ENCODE measurements at regions not wholly inside any gene's neighbourhood (a gene's known extent, or its start where the extent isn't known, plus 50 kb on each side); places are given as distances from the start of the nearest gene placed in this dataset.
"Not testable (repeated sequence)": the region's sequence is repeated elsewhere in the genome, so short reads cannot be mapped to it uniquely, and the experiment has no call there.

GRCh38 chr6:102732898-102733297 lies 1339.4 kb downstream of the GRIK2 start:
- WGBS, 2 donors, result 58 to 72% methylated on average over 3 of the region's 3 CpGs
- Histone ChIP-seq H3K27me3 (no peaks in the 10 kb centered on the region), H3K4me1 (no peaks in the 10 kb centered on the region), H3K4me3 (no peak overlapping the region), H3K27ac (no peak overlapping the region), H3K36me3 (ENCODE audit: low read depth, missing control alignments) (no peaks in the 10 kb centered on the region), H3K9me3 (no peaks in the 10 kb centered on the region)
- no peak for TF ChIP-seq POLR2A (IDR thresholded peaks at IDR 0.05)
- DNase-seq, result no peak
- intact Hi-C loops (cut with DNase I; ENCODE audit: low total_unique reads), result no loop called here

- intact Hi-C loops (cut with DNase I; ENCODE audit: low total_unique reads); H3K4me1 ChIP-seq; H3K27me3 ChIP-seq; H3K4me3 ChIP-seq; H3K27ac ChIP-seq; DNase-seq; H3K36me3 ChIP-seq (ENCODE audit: low read depth, missing control alignments); H3K9me3 ChIP-seq: not testable (repeated sequence)
- WGBS, 2 donors, result 95 to 98% methylated on average over 24 of the region's 24 CpGs
These were observed 1328.6 kb downstream of the GRIK2 start for GRCh38 chr6:102722086-102722485.

GRCh38 chr6:102717737-102718456 lies 1324.4 kb downstream of the GRIK2 start:
- DNase-seq, result no peak
- H3K27ac ChIP-seq, result no peak overlapping the region
- H3K27me3 ChIP-seq, result no peaks in the 10 kb centered on the region
- H3K9me3 ChIP-seq, result no peaks in the 10 kb centered on the region
- H3K36me3 ChIP-seq (ENCODE audit: low read depth, missing control alignments), result no peaks in the 10 kb centered on the region
- WGBS, 2 donors, result 58 to 62% methylated on average over 5 of the region's 5 CpGs
- H3K4me1 ChIP-seq, result no peaks in the 10 kb centered on the region
- intact Hi-C loops (cut with DNase I; ENCODE audit: low total_unique reads), result no loop called here
- no peak overlapping the region for H3K4me3 ChIP-seq
- no peak for TF ChIP-seq POLR2A (IDR thresholded peaks at IDR 0.05)
- no peak for TF ChIP-seq CTCF (IDR thresholded peaks at IDR 0.05)

GRCh38 chr6:102717252-102717651 lies 1323.7 kb downstream of the GRIK2 start:
- Histone ChIP-seq H3K4me1 (no peaks in the 10 kb centered on the region), H3K36me3 (ENCODE audit: low read depth, missing control alignments) (no peaks in the 10 kb centered on the region), H3K4me3 (no peak overlapping the region), H3K9me3 (no peaks in the 10 kb centered on the region), H3K27me3 (no peaks in the 10 kb centered on the region), H3K27ac (no peak overlapping the region)
- intact Hi-C loops (cut with DNase I; ENCODE audit: low total_unique reads), result no loop called here
- DNase-seq, result no peak
- TF ChIP-seq POLR2A (IDR thresholded peaks at IDR 0.05) (no peak), CTCF (IDR thresholded peaks at IDR 0.05) (no peak)
- 92 to 94% methylated on average over 2 of the region's 2 CpGs for WGBS, 2 donors

- no peak for TF ChIP-seq CTCF (IDR thresholded peaks at IDR 0.05)
- no peak for TF ChIP-seq POLR2A (IDR thresholded peaks at IDR 0.05)
- no peaks in the 10 kb centered on the region for H3K36me3 ChIP-seq (ENCODE audit: low read depth, missing control alignments)
- intact Hi-C loops (cut with DNase I; ENCODE audit: low total_unique reads), result no loop called here
- WGBS, 2 donors, result 97 to 100% methylated on average over 3 to 8 of the region's 8 CpGs
- no peak for DNase-seq
- no peak overlapping the region for H3K27ac ChIP-seq
- H3K9me3 ChIP-seq, result no peaks in the 10 kb centered on the region
- no peaks in the 10 kb centered on the region for H3K27me3 ChIP-seq
- H3K4me3 ChIP-seq, result no peak overlapping the region
- no peaks in the 10 kb centered on the region for H3K4me1 ChIP-seq
These were observed 1307.5 kb downstream of the GRIK2 start for GRCh38 chr6:102701019-102701418.

- Histone ChIP-seq H3K27ac (no peak overlapping the region), H3K36me3 (ENCODE audit: low read depth, missing control alignments) (no peaks in the 10 kb centered on the region), H3K27me3 (no peaks in the 10 kb centered on the region), H3K9me3 (no peaks in the 10 kb centered on the region), H3K4me1 (no peaks in the 10 kb centered on the region), H3K4me3 (no peak overlapping the region)
- DNase-seq, result no peak
- no peak for TF ChIP-seq CTCF (IDR thresholded peaks at IDR 0.05)
- TF ChIP-seq POLR2A (IDR thresholded peaks at IDR 0.05), result no peak
- intact Hi-C loops (cut with DNase I; ENCODE audit: low total_unique reads), result no loop called here
- 71 to 77% methylated on average over 1 of the region's 1 CpG for WGBS, 2 donors
These were observed 1293.0 kb downstream of the GRIK2 start for GRCh38 chr6:102686461-102686860.

Measured in testis (tissue), 2 donors.